Ishikawa (cell line): ENCODE measurements at regions not wholly inside any gene's neighbourhood (a gene's known extent, or its start where the extent isn't known, plus 50 kb on each side); places are given as distances from the start of the nearest gene placed in this dataset.

Source experiments
- CEBPB ChIP-seq: IDR thresholded peaks from 2 replicates; pipeline ENCODE4 v1.6.1; 2012
- CREB1 ChIP-seq: IDR thresholded peaks from 2 replicates; pipeline ENCODE4 v1.6.1; 2012; ENCODE audit warnings: low read depth
- EP300 ChIP-seq: IDR thresholded peaks from 2 replicates; pipeline ENCODE4 v1.6.1; 2012; ENCODE audit warnings: borderline replicate concordance
- TEAD4 ChIP-seq: IDR thresholded peaks from 2 replicates; pipeline ENCODE4 v1.6.1; 2012

DNA sequence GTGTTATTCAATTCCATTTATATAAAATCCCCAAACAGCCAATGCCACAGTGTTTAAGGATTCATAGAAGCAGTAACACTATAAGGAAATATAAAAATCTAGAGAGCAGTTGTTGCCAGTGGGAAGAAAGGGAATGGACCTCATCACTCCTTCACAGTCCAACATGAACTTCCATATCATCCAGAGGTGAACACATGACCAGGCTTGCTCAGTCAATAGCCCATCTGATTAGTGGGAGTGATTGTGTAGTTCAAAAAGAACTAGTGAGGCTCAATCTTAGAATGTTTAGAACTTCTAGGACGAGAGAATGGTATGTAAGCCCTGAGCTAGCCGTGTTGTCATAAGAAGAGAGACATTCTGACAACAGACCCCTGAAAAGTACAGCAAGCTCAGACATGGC, 314.1 kb downstream of the LIG4 start:
- TF ChIP-seq CEBPB (no peak), EP300 (no peak), TEAD4 (no peak), CREB1 (no peak)
